ENCODE measurements at regions not wholly inside any gene's neighbourhood (a gene's known extent, or its start where the extent isn't known, plus 50 kb on each side); places are given as distances from the start of the nearest gene placed in this dataset.

- no peak for DNase-seq
These were observed 238.2 kb upstream of the CELF2 start for GRCh38 chr10:10779511-10779910.

GRCh38 chr10:10780746-10781145 is 236.9 kb upstream of the CELF2 start:
- no peak for DNase-seq

- DNase-seq, result no peak
These were observed 235.1 kb upstream of the CELF2 start for GRCh38 chr10:10782603-10783002.

- no peak for DNase-seq
These were observed 232.0 kb upstream of the CELF2 start for GRCh38 chr10:10785627-10786026.

- no peak for DNase-seq
These were observed 231.3 kb upstream of the CELF2 start for GRCh38 chr10:10786109-10787090.

- DNase-seq, result no peak
These were observed 230.1 kb upstream of the CELF2 start for GRCh38 chr10:10787586-10787985.

GRCh38 chr10:10788761-10789160 is 228.9 kb upstream of the CELF2 start:
- no peak for DNase-seq

- DNase-seq, result no peak
These were observed 225.8 kb upstream of the CELF2 start for GRCh38 chr10:10791869-10792268.

- DNase-seq, result no peak
These were observed 225.0 kb upstream of the CELF2 start for GRCh38 chr10:10792681-10793080.

GRCh38 chr10:10794046-10794445 is 223.6 kb upstream of the CELF2 start:
- DNase-seq, result no peak

- no peak for DNase-seq
These were observed 222.9 kb upstream of the CELF2 start for GRCh38 chr10:10794791-10795191.

- no peak for DNase-seq
These were observed 221.5 kb upstream of the CELF2 start for GRCh38 chr10:10796061-10796773.

GRCh38 chr10:10796774-10797415 is 220.8 kb upstream of the CELF2 start:
- DNase-seq, result peak in 1 of 14 donors; percentile 23

- DNase-seq, result peak in 1 of 14 donors; percentile 4
These were observed 220.2 kb upstream of the CELF2 start for GRCh38 chr10:10797513-10797912.

GRCh38 chr10:10798102-10798863 is 219.4 kb upstream of the CELF2 start:
- peak in 5 of 14 donors; percentile 7 to 47 (median 33) for DNase-seq

- DNase-seq, result peak in 1 of 14 donors; percentile 47
These were observed 218.8 kb upstream of the CELF2 start for GRCh38 chr10:10798864-10799192.

- no peak for DNase-seq
These were observed 216.7 kb upstream of the CELF2 start for GRCh38 chr10:10800961-10801360.

- DNase-seq, result no peak
These were observed 214.4 kb upstream of the CELF2 start for GRCh38 chr10:10803278-10803677.

GRCh38 chr10:10804061-10804460 is 213.6 kb upstream of the CELF2 start:
- no peak for DNase-seq

- no peak for DNase-seq
These were observed 212.5 kb upstream of the CELF2 start for GRCh38 chr10:10804998-10805740.

GRCh38 chr10:10807106-10807505 is 210.6 kb upstream of the CELF2 start:
- no peak for DNase-seq

- no peak for DNase-seq
These were observed 206.1 kb upstream of the CELF2 start for GRCh38 chr10:10811562-10811961.
